NT2/D1 (cell line): ENCODE measurements at regions not wholly inside any gene's neighbourhood (a gene's known extent, or its start where the extent isn't known, plus 50 kb on each side); places are given as distances from the start of the nearest gene placed in this dataset.

Experiments used
- SUZ12 ChIP-seq: IDR thresholded peaks from 2 replicates; pipeline ENCODE4 v1.6.1; 2011; ENCODE audit not compliant: insufficient read length, insufficient read depth; ENCODE audit errors: extremely low read depth
- ZNF274 ChIP-seq: IDR thresholded peaks from 2 replicates; pipeline ENCODE4 v1.6.1; 2011; ENCODE audit warnings: mild to moderate bottlenecking, low read depth, low read length

GRCh38 chr6:16909658-16910360 is 148.5 kb upstream of the ATXN1 start:
- TF ChIP-seq ZNF274 (no peak), SUZ12 (no peak)
